Body of pancreas (tissue), 4 donors: ENCODE measurements at regions not wholly inside any gene's neighbourhood (a gene's known extent, or its start where the extent isn't known, plus 50 kb on each side); places are given as distances from the start of the nearest gene placed in this dataset.
"Not testable (repeated sequence)": the region's sequence is repeated elsewhere in the genome, so short reads cannot be mapped to it uniquely, and the experiment has no call there.

Experiments
- CTCF ChIP-seq, 7 experiments: fragments of 450-650 bp in 4 of 7; fragments of 200-600 bp in 3 of 7; sonication (generic) in 3 of 7; IDR thresholded peaks; one replicate each; pipeline ENCODE4 v1.5.1; 2016 to 2019; ENCODE audit warnings: antibody characterized with exemption in 7 of 7
- POLR2A ChIP-seq, 3 donors: fragments of 450-650 bp; IDR thresholded peaks; one replicate each; pipeline ENCODE4 v1.6.1; 2016; ENCODE audit warnings: antibody characterized with exemption in 3 of 3, mild to moderate bottlenecking in 2 of 3

- TF ChIP-seq CTCF, POLR2A (IDR thresholded peaks at IDR 0.05): not testable (repeated sequence)
These were observed 81.1 kb downstream of the OR4M2 start for GRCh38 chr15:22161398-22161797.
